A549 (cell line): ENCODE measurements at regions not wholly inside any gene's neighbourhood (a gene's known extent, or its start where the extent isn't known, plus 50 kb on each side); places are given as distances from the start of the nearest gene placed in this dataset.

Experiments
- ATAC-seq, 2 experiments: fragments of 200-7000 bp in 1 of 2; fragments of >200 bp in 1 of 2; cut with Nextera tagmentation in 1 of 2; cut with Tn5 transposase in 1 of 2; 3 replicates each; pipeline versions ENCODE4 v1.8.0 to v1.9.1; 2018 to 2020; ENCODE audit warnings: mild to moderate bottlenecking in 1 of 2, moderate library complexity in 1 of 2
- CTCF ChIA-PET: fragments of 300-600 bp; sonication (Branson Sonifier 250); formaldehyde crosslinking; extraction: SDS; loops from one replicate; lab custom pipeline; 2021; ENCODE audit warnings: antibody characterized with exemption, inconsistent platforms; lab: Yijun Ruan, JAX
- POLR2A ChIA-PET: fragments of 350-600 bp; formaldehyde crosslinking; extraction: SDS; loops from one replicate; lab custom pipeline; 2021; ENCODE audit warnings: antibody characterized with exemption, inconsistent platforms; lab: Yijun Ruan, JAX
- DNase-seq, 2 experiments: peaks; one replicate each; pipeline versions ENCODE4 v3.0.0 to v3.0.0-alpha.2; 2011 to 2016; ENCODE audit warnings: low read depth in 1 of 2, low spot score in 1 of 2
- FAIRE-seq: peaks from 2 replicates; lab custom pipeline; 2011; peaks lifted over from hg19 to GRCh38; lab: Jason Lieb, UNC
- H3K27ac ChIP-seq, 2 experiments: fragments of >200 bp; sonication (Bioruptor Twin); formaldehyde crosslinking; 3 replicates each; pipeline ENCODE4 v1.5.1; 2016 to 2017
- H3K4me1 ChIP-seq: fragments of >200 bp; sonication (Bioruptor Twin); formaldehyde crosslinking; 3 replicates; pipeline ENCODE4 v1.6.1; 2016
- H3K4me2 ChIP-seq: fragments of >200 bp; sonication (Bioruptor Twin); formaldehyde crosslinking; 3 replicates; pipeline ENCODE4 v1.6.1; 2016
- H3K4me3 ChIP-seq: fragments of >200 bp; sonication (Bioruptor Twin); formaldehyde crosslinking; 3 replicates; pipeline ENCODE4 v1.5.1; 2016
- H3K9me3 ChIP-seq: fragments of >200 bp; sonication (Bioruptor Twin); formaldehyde crosslinking; 3 replicates; pipeline ENCODE4 v1.6.1; 2016
- BHLHE40 ChIP-seq: IDR thresholded peaks from 2 replicates; pipeline ENCODE4 v1.6.1; 2012; ENCODE audit warnings: low read depth, low read length, inconsistent platforms
- CBX8 ChIP-seq: fragments of 200-600 bp; sonication (generic); IDR thresholded peaks from 2 replicates; pipeline ENCODE4 v1.6.1; 2016
- CHD2 ChIP-seq: fragments of 150-350 bp; IDR thresholded peaks from 2 replicates; pipeline ENCODE4 v1.6.1; 2014; ENCODE audit warnings: low read length; ENCODE audit not compliant: partially characterized antibody
- EP300 ChIP-seq, 2 experiments: fragments of >200 bp; sonication (Bioruptor Twin); formaldehyde crosslinking; IDR thresholded peaks; 2 replicates in 1 of 2; 3 replicates in 1 of 2; pipeline ENCODE4 v1.6.1; 2016 to 2017
- FOSL2 ChIP-seq, 2 experiments: fragments of 450-650 bp in 1 of 2; fragments of >200 bp in 1 of 2; sonication (Bioruptor Twin) in 1 of 2; formaldehyde crosslinking; IDR thresholded peaks; 2 replicates each; pipeline versions ENCODE4 v1.5.0 to v1.6.1; 2016 to 2020; ENCODE audit warnings: mild to moderate bottlenecking in 1 of 2, moderate library complexity in 1 of 2
- FOXS1 ChIP-seq: fragments of 250-450 bp; sonication (Bioruptor Pico); IDR thresholded peaks from 2 replicates; pipeline ENCODE4 v1.5.0; 2020; ENCODE audit warnings: mild to moderate bottlenecking, moderate library complexity
- GATA3 ChIP-seq: IDR thresholded peaks from 2 replicates; pipeline ENCODE4 v1.6.1; 2012; ENCODE audit warnings: borderline replicate concordance
- HMGXB4 ChIP-seq: fragments of 250-450 bp; sonication (Bioruptor Pico); IDR thresholded peaks from 2 replicates; pipeline ENCODE4 v1.5.0; 2021; ENCODE audit warnings: mild to moderate bottlenecking, moderate library complexity, borderline replicate concordance
- HOXA7 ChIP-seq: fragments of 250-450 bp; sonication (Bioruptor Pico); IDR thresholded peaks from 2 replicates; pipeline ENCODE4 v1.5.0; 2020; ENCODE audit warnings: mild to moderate bottlenecking, moderate library complexity
- JUN ChIP-seq, 2 experiments: fragments of >200 bp; sonication (Bioruptor Twin); formaldehyde crosslinking; IDR thresholded peaks; 2 replicates in 1 of 2; 3 replicates in 1 of 2; pipeline ENCODE4 v1.6.1; 2016 to 2017
- KDM5A ChIP-seq: fragments of 200-600 bp; sonication (generic); IDR thresholded peaks from 2 replicates; pipeline ENCODE4 v1.6.1; 2016; ENCODE audit warnings: antibody characterized with exemption, mild to moderate bottlenecking
- MAFK ChIP-seq: fragments of 450-650 bp; IDR thresholded peaks from 2 replicates; pipeline ENCODE4 v1.6.1; 2014; ENCODE audit not compliant: partially characterized antibody
- MYC ChIP-seq: IDR thresholded peaks from 2 replicates; pipeline ENCODE4 v1.6.1; 2012; ENCODE audit warnings: mild to moderate bottlenecking, inconsistent platforms, low read length, improper control_type of control experiment, borderline replicate concordance
- POLR2A ChIP-seq: IDR thresholded peaks from 2 replicates; pipeline ENCODE4 v1.6.1; 2012; ENCODE audit warnings: mild to moderate bottlenecking, low read length
- RFX5 ChIP-seq: fragments of 450-650 bp; IDR thresholded peaks from 2 replicates; pipeline ENCODE4 v1.7.1; 2014; ENCODE audit warnings: antibody characterized with exemption, mild to moderate bottlenecking, moderate library complexity
- RNF2 ChIP-seq: fragments of 200-600 bp; sonication (generic); IDR thresholded peaks from 2 replicates; pipeline ENCODE4 v1.6.1; 2016; ENCODE audit warnings: low read depth, mild to moderate bottlenecking, antibody characterized with exemption, moderate library complexity, borderline replicate concordance
- SMC3 ChIP-seq: fragments of >200 bp; sonication (Bioruptor Twin); formaldehyde crosslinking; IDR thresholded peaks from 3 replicates; pipeline ENCODE4 v1.6.1; 2018; ENCODE audit warnings: inconsistent platforms
- ZC3H11A ChIP-seq: fragments of 450-650 bp; IDR thresholded peaks from 2 replicates; pipeline ENCODE4 v1.6.1; 2014; ENCODE audit warnings: antibody characterized with exemption, mild to moderate bottlenecking
- ZSCAN20 ChIP-seq: fragments of 250-450 bp; sonication (Bioruptor Pico); IDR thresholded peaks from 2 replicates; pipeline ENCODE4 v1.8.0; 2022; ENCODE audit warnings: mild to moderate bottlenecking, moderate library complexity
- WGBS: methylation state at CpG from one replicate; pipeline ENCODE4 v1.1.6; 2017; ENCODE audit errors: missing lambda C conversion rate; 5-methylcytosine and 5-hydroxymethylcytosine counted together
- TF ChIP-seq, protein P1 (sequence below): fragments of 250-450 bp; sonication (Bioruptor Pico); IDR thresholded peaks from 2 replicates; pipeline ENCODE4 v1.5.0; 2020; ENCODE audit warnings: low read depth, mild to moderate bottlenecking, moderate library complexity
- TF ChIP-seq, protein P2 (sequence below): IDR thresholded peaks from 2 replicates; pipeline ENCODE4 v1.6.1; 2012
- TF ChIP-seq, protein P3 (sequence below): fragments of 200-600 bp; sonication (generic); IDR thresholded peaks from 2 replicates; pipeline ENCODE4 v1.6.1; 2016; ENCODE audit warnings: antibody characterized with exemption, mild to moderate bottlenecking, moderate library complexity

GRCh38 chr2:158732573-158733429 lies 62.3 kb upstream of the DAPL1 start:
- no peak overlapping the region for H3K4me2 ChIP-seq
- ChIA-PET POLR2A (no interaction called here), CTCF (interaction anchor here (0.8 to 5.2 kb wide), 6 partner anchors 8 to 698 kb away, joined by 3 to 39 read pairs (median 5); no protein-coding TSS in a partner anchor)
- TF ChIP-seq POLR2A, result no peak
- peak; percentile 60 for TF ChIP-seq MAFK
- no peaks in the 10 kb centered on the region for H3K9me3 ChIP-seq
- H3K27ac ChIP-seq, result no peak overlapping the region
- FAIRE-seq, result no peak
- DNase-seq, result no peak
- H3K4me1 ChIP-seq, result no peaks in the 10 kb centered on the region
- 86% methylated on average over 5 of the region's 5 CpGs for WGBS
- ATAC-seq, result no peak
- no peak overlapping the region for H3K4me3 ChIP-seq

DNA sequence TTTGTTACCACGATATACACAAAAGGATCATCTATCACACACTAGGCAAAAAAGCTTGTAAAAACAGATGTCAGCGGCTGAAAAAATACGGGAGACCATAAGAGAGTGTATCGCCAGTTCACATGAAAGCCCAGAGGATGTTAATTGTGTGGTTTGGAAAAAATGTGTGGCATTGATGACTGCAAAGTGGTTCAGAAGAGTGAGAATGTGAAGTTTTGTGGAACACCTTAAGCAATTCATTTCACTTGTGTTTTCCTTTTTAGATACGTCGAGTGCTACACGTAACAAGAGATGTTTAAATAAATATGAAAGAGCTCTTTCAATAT lies 61.7 kb upstream of the DAPL1 start:
- Histone ChIP-seq H3K27ac (no peak overlapping the region), H3K4me1 (no peaks in the 10 kb centered on the region), H3K4me3 (no peak overlapping the region), H3K4me2 (no peak overlapping the region), H3K9me3 (no peaks in the 10 kb centered on the region)
- 86% methylated on average over 7 of the region's 7 CpGs for WGBS
- ChIA-PET CTCF (interaction anchor here (0.6 to 5.2 kb wide), 5 partner anchors 9 to 712 kb away, joined by 3 to 39 read pairs (median 5); no protein-coding TSS in a partner anchor), POLR2A (no interaction called here)
- TF ChIP-seq JUN (IDR thresholded peaks at IDR 0.05) (no peak), GATA3 (no peak), RFX5 (no peak), EP300 (IDR thresholded peaks at IDR 0.05) (no peak), ZSCAN20 (no peak), CHD2 (no peak), ZC3H11A (no peak), CBX8 (no peak), HOXA7 (CRISPR knock-in tag) (no peak), FOXS1 (CRISPR knock-in tag) (no peak), RNF2 (no peak), KDM5A (no peak), BHLHE40 (no peak), MYC (no peak)
- TF ChIP-seq, protein P1, sequence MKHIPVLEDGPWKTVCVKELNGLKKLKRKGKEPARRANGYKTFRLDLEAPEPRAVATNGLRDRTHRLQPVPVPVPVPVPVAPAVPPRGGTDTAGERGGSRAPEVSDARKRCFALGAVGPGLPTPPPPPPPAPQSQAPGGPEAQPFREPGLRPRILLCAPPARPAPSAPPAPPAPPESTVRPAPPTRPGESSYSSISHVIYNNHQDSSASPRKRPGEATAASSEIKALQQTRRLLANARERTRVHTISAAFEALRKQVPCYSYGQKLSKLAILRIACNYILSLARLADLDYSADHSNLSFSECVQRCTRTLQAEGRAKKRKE (CRISPR knock-in tag), result no peak
- TF ChIP-seq, protein P2, sequence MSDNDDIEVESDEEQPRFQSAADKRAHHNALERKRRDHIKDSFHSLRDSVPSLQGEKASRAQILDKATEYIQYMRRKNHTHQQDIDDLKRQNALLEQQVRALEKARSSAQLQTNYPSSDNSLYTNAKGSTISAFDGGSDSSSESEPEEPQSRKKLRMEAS, result no peak
- no peak for ATAC-seq
- no peak for FAIRE-seq
- DNase-seq, result no peak

GRCh38 chr2:158734442-158734841 lies 60.7 kb upstream of the DAPL1 start:
- TF ChIP-seq SMC3, result no peak
- TF ChIP-seq HMGXB4, result no peak
- TF ChIP-seq, protein P3, sequence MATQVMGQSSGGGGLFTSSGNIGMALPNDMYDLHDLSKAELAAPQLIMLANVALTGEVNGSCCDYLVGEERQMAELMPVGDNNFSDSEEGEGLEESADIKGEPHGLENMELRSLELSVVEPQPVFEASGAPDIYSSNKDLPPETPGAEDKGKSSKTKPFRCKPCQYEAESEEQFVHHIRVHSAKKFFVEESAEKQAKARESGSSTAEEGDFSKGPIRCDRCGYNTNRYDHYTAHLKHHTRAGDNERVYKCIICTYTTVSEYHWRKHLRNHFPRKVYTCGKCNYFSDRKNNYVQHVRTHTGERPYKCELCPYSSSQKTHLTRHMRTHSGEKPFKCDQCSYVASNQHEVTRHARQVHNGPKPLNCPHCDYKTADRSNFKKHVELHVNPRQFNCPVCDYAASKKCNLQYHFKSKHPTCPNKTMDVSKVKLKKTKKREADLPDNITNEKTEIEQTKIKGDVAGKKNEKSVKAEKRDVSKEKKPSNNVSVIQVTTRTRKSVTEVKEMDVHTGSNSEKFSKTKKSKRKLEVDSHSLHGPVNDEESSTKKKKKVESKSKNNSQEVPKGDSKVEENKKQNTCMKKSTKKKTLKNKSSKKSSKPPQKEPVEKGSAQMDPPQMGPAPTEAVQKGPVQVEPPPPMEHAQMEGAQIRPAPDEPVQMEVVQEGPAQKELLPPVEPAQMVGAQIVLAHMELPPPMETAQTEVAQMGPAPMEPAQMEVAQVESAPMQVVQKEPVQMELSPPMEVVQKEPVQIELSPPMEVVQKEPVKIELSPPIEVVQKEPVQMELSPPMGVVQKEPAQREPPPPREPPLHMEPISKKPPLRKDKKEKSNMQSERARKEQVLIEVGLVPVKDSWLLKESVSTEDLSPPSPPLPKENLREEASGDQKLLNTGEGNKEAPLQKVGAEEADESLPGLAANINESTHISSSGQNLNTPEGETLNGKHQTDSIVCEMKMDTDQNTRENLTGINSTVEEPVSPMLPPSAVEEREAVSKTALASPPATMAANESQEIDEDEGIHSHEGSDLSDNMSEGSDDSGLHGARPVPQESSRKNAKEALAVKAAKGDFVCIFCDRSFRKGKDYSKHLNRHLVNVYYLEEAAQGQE, result no peak
- no peak for TF ChIP-seq MYC
- no peak for TF ChIP-seq POLR2A
- TF ChIP-seq FOSL2 (IDR thresholded peaks at IDR 0.05), result no peak
- no peak for TF ChIP-seq FOSL2 (CRISPR knock-in tag; IDR thresholded peaks at IDR 0.05)
- H3K27ac ChIP-seq, result no peak overlapping the region
- H3K9me3 ChIP-seq, result no peaks in the 10 kb centered on the region
- WGBS, result 77% methylated on average over 7 of the region's 7 CpGs
- no peak overlapping the region for H3K4me2 ChIP-seq
- ChIA-PET POLR2A (no interaction called here), CTCF (interaction anchor here (2.4 to 5.2 kb wide), 2 partner anchors 10 to 11 kb away, joined by 13 to 39 read pairs; no protein-coding TSS in a partner anchor)
- DNase-seq (no peak), FAIRE-seq (no peak), ATAC-seq (no peak)
- no peaks in the 10 kb centered on the region for H3K4me1 ChIP-seq
- H3K4me3 ChIP-seq, result no peak overlapping the region
